Osteoblast (primary cell): ENCODE measurements at regions not wholly inside any gene's neighbourhood (a gene's known extent, or its start where the extent isn't known, plus 50 kb on each side); places are given as distances from the start of the nearest gene placed in this dataset.

Source experiments
- DNase-seq: peaks from one replicate; pipeline ENCODE4 v3.0.0; 2011; ENCODE audit warnings: low spot score, mixed read lengths; ENCODE audit not compliant: insufficient read length; ENCODE audit errors: missing footprints
- H2AFZ ChIP-seq: 2 replicates; pipeline ENCODE4 v1.6.0; 2011; ENCODE audit warnings: mild to moderate bottlenecking, low read length
- H3K27ac ChIP-seq: 2 replicates; pipeline ENCODE4 v1.5.1; 2011; ENCODE audit warnings: mild to moderate bottlenecking, low read depth, low read length, moderate library complexity
- H3K27me3 ChIP-seq: 2 replicates; pipeline ENCODE4 v1.6.0; 2012; ENCODE audit warnings: mild to moderate bottlenecking, control low read depth, inconsistent platforms, low read length, moderate library complexity; ENCODE audit not compliant: insufficient read depth
- H3K36me3 ChIP-seq: 2 replicates; pipeline ENCODE4 v1.5.1; 2011; ENCODE audit warnings: mild to moderate bottlenecking, low read length, control low read depth, moderate library complexity; ENCODE audit not compliant: insufficient read depth
- H3K4me1 ChIP-seq: 2 replicates; pipeline ENCODE4 v1.5.1; 2011; ENCODE audit warnings: mild to moderate bottlenecking, low read length, control low read depth, moderate library complexity; ENCODE audit not compliant: insufficient read depth
- H3K4me2 ChIP-seq: 2 replicates; pipeline ENCODE4 v1.6.0; 2011; ENCODE audit warnings: mild to moderate bottlenecking, low read length; ENCODE audit not compliant: insufficient read depth
- H3K4me3 ChIP-seq: fragments of 200-600 bp; sonication (generic); 3 replicates; pipeline ENCODE4 v1.5.1; 2012; ENCODE audit warnings: mild to moderate bottlenecking, low read length, inconsistent platforms; ENCODE audit not compliant: insufficient read depth
- H3K79me2 ChIP-seq: 2 replicates; pipeline ENCODE4 v1.6.0; 2012; ENCODE audit warnings: mild to moderate bottlenecking, low read length, control low read depth, inconsistent platforms; ENCODE audit not compliant: insufficient read depth
- H3K9me3 ChIP-seq: 2 replicates; pipeline ENCODE4 v1.5.1; 2011; ENCODE audit warnings: low read depth, low read length, control low read depth
- H4K20me1 ChIP-seq: 2 replicates; pipeline ENCODE4 v1.6.0; 2012; ENCODE audit warnings: mild to moderate bottlenecking, low read length, control low read depth; ENCODE audit not compliant: insufficient read depth
- TF ChIP-seq, protein P1 (sequence below): IDR thresholded peaks from 2 replicates; pipeline ENCODE4 v1.5.1; 2011; ENCODE audit warnings: mild to moderate bottlenecking, low read depth, low read length, moderate library complexity; ENCODE audit errors: extremely low read depth

DNA sequence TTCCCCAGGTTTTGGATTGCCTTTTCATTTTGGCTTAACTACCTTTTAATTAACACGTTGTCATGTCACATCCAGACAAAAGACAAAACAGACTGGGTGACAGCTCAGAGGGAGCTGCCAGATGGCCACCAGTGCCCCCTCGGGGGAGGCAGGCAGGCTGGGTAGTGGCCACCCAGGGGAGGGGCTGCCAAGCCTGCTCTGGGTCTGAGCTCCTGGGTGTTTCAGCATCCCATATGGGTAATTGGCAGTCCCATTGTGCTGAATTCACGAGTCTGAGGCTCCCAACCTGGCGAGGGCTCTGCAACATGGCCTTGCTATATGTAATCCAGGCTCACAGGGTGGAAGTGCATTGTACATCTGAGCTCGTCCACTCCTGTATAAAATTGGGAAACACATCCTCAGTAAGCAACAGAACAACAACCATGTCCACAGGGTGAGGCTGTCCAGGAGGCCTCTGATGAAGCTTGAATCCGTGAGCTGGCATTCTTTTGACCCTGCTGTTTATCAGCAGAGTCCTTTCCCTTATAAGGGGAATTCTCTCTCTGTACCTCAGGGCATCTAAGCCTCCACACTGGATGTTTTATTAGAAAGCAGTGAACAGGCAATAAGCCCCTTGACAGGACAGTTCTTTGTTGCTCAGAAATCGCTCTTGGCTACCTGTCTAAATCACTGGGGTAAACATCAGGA lies 111.7 kb upstream of the SLC22A23 start:
- no peak for DNase-seq

DNA sequence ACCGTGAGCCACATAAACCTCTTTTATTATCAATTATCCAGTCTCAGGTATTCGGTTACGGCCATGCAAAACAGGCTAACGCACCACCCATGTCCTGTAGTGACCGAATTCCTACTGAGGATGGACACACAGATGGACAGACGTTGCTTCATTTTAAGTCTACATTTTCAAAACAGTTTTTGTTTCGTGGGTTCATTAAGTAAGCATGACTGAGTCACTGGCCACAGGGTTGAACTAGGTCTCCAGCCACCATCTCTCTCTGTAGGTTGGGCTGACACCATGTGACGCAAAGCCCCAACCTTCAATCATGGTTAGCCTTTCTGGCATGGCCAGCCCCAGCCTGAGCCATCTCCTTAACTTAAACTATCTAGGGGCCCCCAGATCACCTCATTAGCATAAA lies 110.0 kb upstream of the SLC22A23 start:
- H3K27me3 ChIP-seq: no peaks in the 10 kb centered on the region
- H3K9me3 ChIP-seq: no peaks in the 10 kb centered on the region
- H4K20me1 ChIP-seq: no peaks in the 10 kb centered on the region
- no peak overlapping the region for H3K27ac ChIP-seq
- peak; percentile 88 for DNase-seq
- TF ChIP-seq, protein P1, sequence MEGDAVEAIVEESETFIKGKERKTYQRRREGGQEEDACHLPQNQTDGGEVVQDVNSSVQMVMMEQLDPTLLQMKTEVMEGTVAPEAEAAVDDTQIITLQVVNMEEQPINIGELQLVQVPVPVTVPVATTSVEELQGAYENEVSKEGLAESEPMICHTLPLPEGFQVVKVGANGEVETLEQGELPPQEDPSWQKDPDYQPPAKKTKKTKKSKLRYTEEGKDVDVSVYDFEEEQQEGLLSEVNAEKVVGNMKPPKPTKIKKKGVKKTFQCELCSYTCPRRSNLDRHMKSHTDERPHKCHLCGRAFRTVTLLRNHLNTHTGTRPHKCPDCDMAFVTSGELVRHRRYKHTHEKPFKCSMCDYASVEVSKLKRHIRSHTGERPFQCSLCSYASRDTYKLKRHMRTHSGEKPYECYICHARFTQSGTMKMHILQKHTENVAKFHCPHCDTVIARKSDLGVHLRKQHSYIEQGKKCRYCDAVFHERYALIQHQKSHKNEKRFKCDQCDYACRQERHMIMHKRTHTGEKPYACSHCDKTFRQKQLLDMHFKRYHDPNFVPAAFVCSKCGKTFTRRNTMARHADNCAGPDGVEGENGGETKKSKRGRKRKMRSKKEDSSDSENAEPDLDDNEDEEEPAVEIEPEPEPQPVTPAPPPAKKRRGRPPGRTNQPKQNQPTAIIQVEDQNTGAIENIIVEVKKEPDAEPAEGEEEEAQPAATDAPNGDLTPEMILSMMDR: no peak
- H3K4me2 ChIP-seq: no peak overlapping the region
- peak overlapping the region; percentile 52 for H2AFZ ChIP-seq
- peaks cover 7% of the 10 kb centered on the region for H3K4me1 ChIP-seq
- H3K79me2 ChIP-seq: no peaks in the 10 kb centered on the region
- H3K36me3 ChIP-seq: no peaks in the 10 kb centered on the region
- no peak overlapping the region for H3K4me3 ChIP-seq

More for the DNA sequence above, 111.7 kb upstream of the SLC22A23 start:
- Histone ChIP-seq H3K4me1 (peaks cover 7% of the 10 kb centered on the region), H3K9me3 (no peaks in the 10 kb centered on the region), H3K79me2 (no peaks in the 10 kb centered on the region), H2AFZ (no peak overlapping the region), H3K27ac (no peak overlapping the region), H3K36me3 (no peaks in the 10 kb centered on the region), H4K20me1 (no peaks in the 10 kb centered on the region), H3K4me2 (no peak overlapping the region), H3K4me3 (no peak overlapping the region), H3K27me3 (no peaks in the 10 kb centered on the region)
- TF ChIP-seq, protein P1: no peak

DNA sequence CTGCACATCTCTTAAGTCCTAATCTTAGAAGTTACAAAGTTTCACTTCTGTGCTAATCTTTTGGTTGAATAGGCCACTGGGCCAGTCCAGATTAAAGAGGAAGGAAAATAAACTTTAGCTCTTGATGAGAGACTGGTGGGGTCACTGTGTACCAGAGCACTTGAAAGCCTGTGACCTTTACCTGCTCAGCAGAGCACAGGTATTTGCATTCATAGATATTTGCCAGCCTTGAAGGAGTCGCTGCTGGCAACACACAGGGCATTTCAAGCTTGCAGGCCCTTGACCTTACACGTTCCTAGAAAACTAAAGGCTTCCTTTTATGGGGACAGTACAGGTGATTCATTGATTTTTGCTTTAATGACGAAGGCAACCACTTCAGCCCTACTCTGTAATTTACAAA lies 108.4 kb upstream of the SLC22A23 start:
- H3K79me2 ChIP-seq: no peaks in the 10 kb centered on the region
- H3K27ac ChIP-seq: no peak overlapping the region
- H3K27me3 ChIP-seq: no peaks in the 10 kb centered on the region
- no peak overlapping the region for H3K4me3 ChIP-seq
- H2AFZ ChIP-seq: no peak overlapping the region
- H3K9me3 ChIP-seq: no peaks in the 10 kb centered on the region
- H3K36me3 ChIP-seq: no peaks in the 10 kb centered on the region
- H4K20me1 ChIP-seq: no peaks in the 10 kb centered on the region
- no peak overlapping the region for H3K4me2 ChIP-seq
- TF ChIP-seq, protein P1: no peak
- DNase-seq: no peak
- peaks cover 9% of the 10 kb centered on the region for H3K4me1 ChIP-seq

DNA sequence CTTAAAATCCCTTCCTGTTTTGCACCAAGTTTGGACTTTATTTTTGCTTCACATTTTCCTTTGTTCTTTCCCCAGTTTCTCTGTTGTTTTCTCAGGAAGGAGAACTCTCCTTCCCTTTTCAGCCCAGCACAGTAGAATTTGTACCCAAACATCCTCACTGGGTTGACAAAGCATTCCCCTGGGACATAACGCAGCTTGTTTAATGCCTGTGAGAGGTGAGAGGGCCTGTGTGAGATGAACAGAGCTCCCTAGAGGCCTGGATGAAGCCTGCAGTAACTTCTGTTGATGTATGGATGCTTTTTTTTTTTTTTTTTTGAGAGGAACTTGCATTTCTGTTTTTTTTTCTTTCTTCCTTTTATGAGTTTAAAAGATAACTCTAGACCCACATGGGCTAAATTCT lies 104.9 kb upstream of the SLC22A23 start:
- Histone ChIP-seq H3K4me1 (peaks cover 5% of the 10 kb centered on the region), H4K20me1 (no peaks in the 10 kb centered on the region), H3K27ac (no peak overlapping the region), H3K4me2 (no peak overlapping the region), H3K4me3 (no peak overlapping the region), H3K27me3 (no peaks in the 10 kb centered on the region), H3K79me2 (no peaks in the 10 kb centered on the region), H3K9me3 (no peaks in the 10 kb centered on the region), H3K36me3 (no peaks in the 10 kb centered on the region), H2AFZ (peak overlapping the region; percentile 59)
- no peak for DNase-seq
- TF ChIP-seq, protein P1: no peak
